ENCODE measurements at regions not wholly inside any gene's neighbourhood (a gene's known extent, or its start where the extent isn't known, plus 50 kb on each side); places are given as distances from the start of the nearest gene placed in this dataset.

DNA sequence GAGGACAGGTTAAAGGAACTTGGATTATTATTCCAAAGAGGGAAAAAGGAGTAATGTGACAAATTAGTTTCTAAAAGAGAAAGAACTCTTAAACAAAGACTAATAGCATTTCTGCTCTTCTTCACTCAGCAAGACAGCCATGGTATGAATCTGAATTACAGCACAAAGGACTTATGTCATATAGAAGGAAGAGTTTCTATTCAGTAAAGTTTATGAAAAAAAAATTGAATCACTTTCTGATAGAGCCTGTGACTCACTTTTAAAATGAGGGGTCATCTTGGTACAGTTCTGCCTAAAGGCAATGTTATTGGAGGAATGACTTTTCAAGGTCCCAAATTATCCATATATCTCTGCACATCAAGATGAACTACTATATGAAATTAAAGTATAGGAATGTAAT lies 101.7 kb downstream of the DUSP6 start:
- TF ChIP-seq, protein P1, sequence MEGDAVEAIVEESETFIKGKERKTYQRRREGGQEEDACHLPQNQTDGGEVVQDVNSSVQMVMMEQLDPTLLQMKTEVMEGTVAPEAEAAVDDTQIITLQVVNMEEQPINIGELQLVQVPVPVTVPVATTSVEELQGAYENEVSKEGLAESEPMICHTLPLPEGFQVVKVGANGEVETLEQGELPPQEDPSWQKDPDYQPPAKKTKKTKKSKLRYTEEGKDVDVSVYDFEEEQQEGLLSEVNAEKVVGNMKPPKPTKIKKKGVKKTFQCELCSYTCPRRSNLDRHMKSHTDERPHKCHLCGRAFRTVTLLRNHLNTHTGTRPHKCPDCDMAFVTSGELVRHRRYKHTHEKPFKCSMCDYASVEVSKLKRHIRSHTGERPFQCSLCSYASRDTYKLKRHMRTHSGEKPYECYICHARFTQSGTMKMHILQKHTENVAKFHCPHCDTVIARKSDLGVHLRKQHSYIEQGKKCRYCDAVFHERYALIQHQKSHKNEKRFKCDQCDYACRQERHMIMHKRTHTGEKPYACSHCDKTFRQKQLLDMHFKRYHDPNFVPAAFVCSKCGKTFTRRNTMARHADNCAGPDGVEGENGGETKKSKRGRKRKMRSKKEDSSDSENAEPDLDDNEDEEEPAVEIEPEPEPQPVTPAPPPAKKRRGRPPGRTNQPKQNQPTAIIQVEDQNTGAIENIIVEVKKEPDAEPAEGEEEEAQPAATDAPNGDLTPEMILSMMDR (conservative IDR thresholded peaks at IDR 0.05; ENCODE audit: low read length) = no peak
- no peak for TF ChIP-seq EZH2phosphoT487 (IDR thresholded peaks at IDR 0.05; ENCODE audit: borderline replicate concordance, low read depth, low read length)
